GM23338 (cell line): ENCODE measurements at regions not wholly inside any gene's neighbourhood (a gene's known extent, or its start where the extent isn't known, plus 50 kb on each side); places are given as distances from the start of the nearest gene placed in this dataset.

Experiments
- CTCF ChIP-seq, 2 experiments: fragments of 200-600 bp in 1 of 2; sonication (generic) in 1 of 2; conservative IDR thresholded peaks; 2 replicates each; pipeline versions ENCODE4 v1.5.1 to v1.6.1; 2016 to 2017; ENCODE audit warnings: antibody characterized with exemption in 2 of 2, low read depth in 2 of 2, mild to moderate bottlenecking in 2 of 2, moderate library complexity in 1 of 2
- POLR2AphosphoS5 ChIP-seq: IDR thresholded peaks from 2 replicates; pipeline ENCODE4 v1.6.1; 2016; ENCODE audit warnings: antibody characterized with exemption, low read depth
- REST ChIP-seq: IDR thresholded peaks from one replicate; pipeline ENCODE4 v1.6.1; 2018; ENCODE audit warnings: antibody characterized with exemption; ENCODE audit not compliant: unreplicated experiment

- TF ChIP-seq POLR2AphosphoS5 (no peak), CTCF (conservative IDR thresholded peaks at IDR 0.05; ENCODE audit: low read depth in 2 of 2) (no peak), REST (no peak)
These were observed 319.6 kb upstream of the TMPRSS15 start for GRCh38 chr21:18723171-18723570.
